Muscle of leg (tissue), 3 donors: ENCODE measurements at regions not wholly inside any gene's neighbourhood (a gene's known extent, or its start where the extent isn't known, plus 50 kb on each side); places are given as distances from the start of the nearest gene placed in this dataset.

Experiments used
- DNase-seq: peaks from one replicate; pipeline ENCODE4 v3.0.0; 2013
- H3K27ac ChIP-seq: one replicate; pipeline ENCODE4 v1.5.1; 2013; ENCODE audit warnings: mild to moderate bottlenecking, low read length, control low read depth
- H3K27me3 ChIP-seq: one replicate; pipeline ENCODE4 v1.6.1; 2013; ENCODE audit warnings: low read length; ENCODE audit not compliant: control insufficient read depth, insufficient read depth
- H3K36me3 ChIP-seq: one replicate; pipeline ENCODE4 v1.6.1; 2013; ENCODE audit warnings: low read length; ENCODE audit not compliant: control insufficient read depth, insufficient read depth
- H3K4me1 ChIP-seq: one replicate; pipeline ENCODE4 v1.6.1; 2013; ENCODE audit warnings: low read length; ENCODE audit not compliant: control insufficient read depth, insufficient read depth
- H3K4me3 ChIP-seq: one replicate; pipeline ENCODE4 v1.5.1; 2013; ENCODE audit warnings: low read length, control low read depth
- H3K9me3 ChIP-seq: replicated peaks from 2 replicates; pipeline ENCODE4 v1.6.1; 2013; ENCODE audit warnings: low read depth, low read length; ENCODE audit not compliant: control insufficient read depth
- WGBS: methylation state at CpG from one replicate; pipeline ENCODE4 v1.1.5; 2013; ENCODE audit warnings: missing lambda C conversion rate; ENCODE audit not compliant: insufficient coverage; 5-methylcytosine and 5-hydroxymethylcytosine counted together

- Histone ChIP-seq H3K4me1 (peaks cover 12% of the 10 kb centered on the region), H3K27me3 (peaks cover 19% of the 10 kb centered on the region), H3K4me3 (no peak overlapping the region), H3K36me3 (no peaks in the 10 kb centered on the region), H3K9me3 (no peaks in the 10 kb centered on the region), H3K27ac (no peak overlapping the region)
- no peak for DNase-seq
- 79% methylated on average over 2 of the region's 9 CpGs for WGBS
Measured at GRCh38 chr2:238793801-238794449, 54.0 kb upstream of the TWIST2 start.

GRCh38 chr2:238796223-238796885 is 51.5 kb upstream of the TWIST2 start:
- no peak for DNase-seq
- H3K27me3 ChIP-seq: peaks cover 10% of the 10 kb centered on the region
- H3K27ac ChIP-seq: no peak overlapping the region
- 67% methylated on average over 5 of the region's 16 CpGs for WGBS
- no peak overlapping the region for H3K4me3 ChIP-seq
- H3K4me1 ChIP-seq: peaks cover 3% of the 10 kb centered on the region
- no peaks in the 10 kb centered on the region for H3K9me3 ChIP-seq
- no peaks in the 10 kb centered on the region for H3K36me3 ChIP-seq

DNA sequence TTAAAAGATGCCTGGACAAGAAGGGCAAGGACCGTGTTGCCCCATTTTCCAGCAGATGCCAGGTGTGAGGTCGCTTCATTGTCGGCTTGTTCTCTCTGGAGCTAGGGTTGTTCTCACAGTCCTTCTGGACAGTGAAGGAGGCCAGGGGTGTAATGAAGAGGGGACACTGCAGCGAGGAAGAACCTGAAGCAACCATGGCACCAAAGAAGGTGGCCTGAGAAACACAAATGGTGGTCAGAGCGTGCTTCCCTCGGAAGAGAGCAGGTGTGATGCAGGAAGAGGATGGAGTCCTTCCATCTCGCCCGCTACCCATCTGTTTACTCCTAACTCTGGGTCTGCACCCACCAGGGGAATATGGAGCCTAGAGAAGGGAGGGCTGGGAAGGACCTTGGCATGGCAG is 50.3 kb upstream of the TWIST2 start:
- DNase-seq: no peak
- no peak overlapping the region for H3K27ac ChIP-seq
- peaks cover 9% of the 10 kb centered on the region for H3K27me3 ChIP-seq
- H3K4me1 ChIP-seq: no peaks in the 10 kb centered on the region
- H3K9me3 ChIP-seq: no peaks in the 10 kb centered on the region
- 80% methylated on average over 2 of the region's 8 CpGs for WGBS
- H3K4me3 ChIP-seq: no peak overlapping the region
- no peaks in the 10 kb centered on the region for H3K36me3 ChIP-seq
